ENCODE measurements at regions not wholly inside any gene's neighbourhood (a gene's known extent, or its start where the extent isn't known, plus 50 kb on each side); places are given as distances from the start of the nearest gene placed in this dataset.

DNA sequence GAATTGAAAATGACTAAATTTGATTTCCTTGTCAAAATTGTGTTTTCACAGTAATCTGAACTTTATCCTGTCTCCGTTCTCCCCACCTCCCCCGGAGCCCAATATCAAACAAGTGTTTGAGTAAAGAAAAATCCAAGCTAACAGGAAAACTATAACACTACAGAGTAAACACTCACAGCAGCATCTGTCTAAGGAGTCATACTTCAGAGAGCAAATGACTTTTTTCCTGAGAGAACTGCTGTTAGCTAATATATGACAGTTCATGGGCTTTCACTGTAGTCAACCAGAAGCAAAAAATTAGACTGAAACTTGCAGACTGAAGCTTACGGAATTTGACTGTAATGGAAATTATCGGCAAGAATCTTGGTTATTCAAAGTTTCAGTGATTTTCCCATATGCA lies 321.7 kb downstream of the ANKRD50 start:
- no peak for DNase-seq

DNA sequence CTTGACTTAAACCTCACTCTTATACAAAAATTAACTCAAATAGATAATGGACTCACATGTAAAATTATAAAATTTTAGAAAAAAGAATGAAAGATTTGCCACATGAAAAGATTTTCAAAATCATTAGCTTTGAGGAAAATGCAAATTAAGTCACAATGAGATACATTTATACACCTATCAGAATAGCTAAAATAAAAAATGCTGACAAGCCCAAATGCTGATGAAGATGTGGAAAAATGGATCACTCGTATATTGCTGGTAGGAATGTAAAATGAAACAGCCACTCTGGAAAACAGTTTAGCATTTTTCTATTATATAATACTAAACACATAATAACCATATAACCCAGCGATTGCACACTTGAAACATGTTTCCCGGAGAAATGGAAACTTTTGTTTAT lies 316.2 kb downstream of the ANKRD50 start:
- no peak for DNase-seq

DNA sequence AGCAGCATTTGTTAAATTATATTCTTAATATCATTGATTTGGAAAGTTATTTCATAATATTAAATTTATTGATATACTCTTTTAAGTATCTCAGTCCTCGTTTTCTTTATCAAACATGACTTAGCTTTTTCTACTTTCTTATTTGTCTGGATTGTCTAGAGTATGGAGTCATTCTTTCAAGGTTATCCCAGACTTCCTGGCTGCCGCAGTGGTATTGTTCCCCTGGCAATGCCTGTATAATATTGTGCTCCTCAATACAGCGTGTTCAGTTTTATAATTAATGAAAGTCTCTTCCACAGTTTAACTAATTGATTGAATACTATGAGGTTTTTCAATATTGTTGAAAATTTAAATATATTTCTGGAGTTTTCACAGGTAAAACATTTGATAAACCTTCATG lies 310.9 kb downstream of the ANKRD50 start:
- DNase-seq, result no peak

DNA sequence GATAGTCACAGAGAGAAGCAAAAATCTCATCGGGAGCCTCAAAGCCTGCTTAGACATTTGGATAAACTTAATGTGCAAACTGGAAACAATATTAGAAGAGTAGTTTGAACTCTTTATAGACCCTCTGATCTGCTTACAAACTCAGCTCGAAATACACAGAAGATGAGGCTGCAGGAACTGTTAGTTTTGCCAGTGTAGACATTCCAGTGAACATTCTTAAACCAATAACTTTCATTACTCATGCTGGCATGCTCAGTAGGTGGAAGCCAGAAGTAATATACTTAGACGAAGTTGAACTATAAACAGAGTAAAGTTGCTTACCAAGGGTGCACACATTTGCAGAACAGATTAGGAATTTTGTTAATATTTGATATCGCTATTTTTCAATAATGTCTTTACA lies 303.5 kb downstream of the ANKRD50 start:
- no peak for DNase-seq

DNA sequence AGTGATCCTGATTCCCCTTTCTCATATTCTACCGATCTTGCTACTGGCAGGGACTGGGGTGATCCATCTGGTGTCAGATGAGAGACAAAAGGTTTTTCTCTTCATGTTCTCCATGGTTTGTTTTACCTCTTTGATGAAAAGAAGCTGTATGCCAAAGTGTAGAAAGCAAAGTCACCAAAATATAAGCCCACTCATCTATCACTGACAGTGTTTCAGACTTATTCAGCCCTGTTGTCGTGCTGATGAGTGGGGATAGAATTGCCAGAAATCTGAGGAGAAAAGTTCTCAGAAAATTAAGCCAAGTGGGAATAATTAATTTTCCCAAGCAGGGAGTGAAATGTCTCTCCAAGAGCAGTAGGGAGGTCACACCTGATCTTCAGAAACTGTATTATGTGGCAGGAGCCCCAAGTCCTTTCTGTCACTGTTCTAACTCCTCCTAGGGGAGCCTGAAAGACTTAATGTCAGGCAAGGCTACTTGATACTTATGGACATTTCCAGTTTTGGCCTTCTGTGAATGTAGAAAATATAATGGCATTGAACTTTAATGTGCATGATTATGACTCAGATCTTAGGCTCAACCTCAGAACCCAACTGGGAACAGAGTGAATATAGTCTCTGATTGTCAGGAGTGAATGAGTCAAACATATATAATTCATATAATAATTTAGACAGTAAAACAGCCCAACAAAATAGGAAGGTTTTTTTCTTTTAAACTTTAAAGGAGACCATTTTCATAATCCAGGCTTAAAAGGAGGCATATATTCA lies 298.1 kb downstream of the ANKRD50 start:
- no peak for DNase-seq

DNA sequence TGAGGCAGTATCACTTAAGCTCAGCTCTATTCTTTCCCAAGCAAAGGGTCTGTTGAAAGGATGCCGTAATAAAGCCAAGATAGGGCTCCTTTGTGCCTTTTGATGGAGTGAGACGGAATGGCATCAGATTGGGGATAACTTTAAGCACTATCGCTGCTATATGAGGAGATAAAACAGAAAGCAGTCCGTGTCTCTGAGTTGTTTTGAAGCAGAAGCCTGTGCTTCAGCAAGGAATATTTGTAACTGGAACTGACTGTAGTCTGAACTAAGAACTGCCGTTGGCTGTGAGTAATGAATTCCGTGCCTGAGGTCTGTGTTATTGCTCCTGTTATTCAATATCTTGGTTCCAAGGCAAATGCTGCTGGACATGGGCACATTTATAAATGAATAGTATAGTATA lies 297.4 kb downstream of the ANKRD50 start:
- no peak for DNase-seq

DNA sequence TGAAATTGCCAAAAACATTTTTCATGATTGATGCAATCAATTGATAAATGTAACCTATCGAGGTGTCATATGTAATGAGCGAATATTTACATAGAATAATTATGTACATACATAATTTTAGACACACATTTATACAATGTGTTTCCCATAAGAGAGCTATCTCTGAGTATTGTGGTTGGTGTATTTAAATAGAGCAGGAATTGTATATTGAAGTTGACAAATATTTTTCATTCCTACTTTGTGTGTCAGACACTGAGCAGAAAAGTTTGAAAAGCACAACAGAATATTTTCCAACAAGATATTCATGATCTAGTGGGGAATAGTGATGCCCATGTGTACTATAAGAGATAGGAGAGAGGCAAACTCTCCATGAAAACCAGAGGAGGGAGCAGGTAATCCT lies 295.2 kb downstream of the ANKRD50 start:
- no peak for DNase-seq

GRCh38 chr4:124420166-124420695 lies 292.3 kb downstream of the ANKRD50 start:
- no peak for DNase-seq

GRCh38 chr4:124423160-124423559 lies 289.4 kb downstream of the ANKRD50 start:
- no peak for DNase-seq

- DNase-seq, result no peak
These were observed 286.3 kb downstream of the ANKRD50 start for GRCh38 chr4:124426279-124426678.

GRCh38 chr4:124427095-124427767 lies 285.3 kb downstream of the ANKRD50 start:
- no peak for DNase-seq

DNA sequence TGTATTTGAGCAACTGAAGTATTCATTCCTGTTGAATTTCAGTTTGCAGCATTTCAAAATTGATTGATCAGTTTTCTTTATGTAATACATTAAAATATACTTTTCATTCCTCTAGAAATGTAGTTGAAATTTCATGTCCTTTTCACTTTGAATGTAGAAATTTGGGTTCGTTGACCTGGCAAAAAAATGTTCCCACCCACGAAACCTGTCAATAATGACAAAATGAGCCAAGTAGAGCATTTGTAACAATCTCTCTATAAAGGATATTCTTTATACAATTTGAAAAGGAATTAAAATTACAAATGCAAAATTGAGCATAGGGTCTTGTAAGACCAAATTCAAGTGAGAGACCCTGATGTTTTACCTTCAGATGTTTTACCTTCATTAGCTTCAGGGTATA lies 283.9 kb downstream of the ANKRD50 start:
- no peak for DNase-seq

GRCh38 chr4:124429746-124430250 lies 282.7 kb downstream of the ANKRD50 start:
- no peak for DNase-seq

DNA sequence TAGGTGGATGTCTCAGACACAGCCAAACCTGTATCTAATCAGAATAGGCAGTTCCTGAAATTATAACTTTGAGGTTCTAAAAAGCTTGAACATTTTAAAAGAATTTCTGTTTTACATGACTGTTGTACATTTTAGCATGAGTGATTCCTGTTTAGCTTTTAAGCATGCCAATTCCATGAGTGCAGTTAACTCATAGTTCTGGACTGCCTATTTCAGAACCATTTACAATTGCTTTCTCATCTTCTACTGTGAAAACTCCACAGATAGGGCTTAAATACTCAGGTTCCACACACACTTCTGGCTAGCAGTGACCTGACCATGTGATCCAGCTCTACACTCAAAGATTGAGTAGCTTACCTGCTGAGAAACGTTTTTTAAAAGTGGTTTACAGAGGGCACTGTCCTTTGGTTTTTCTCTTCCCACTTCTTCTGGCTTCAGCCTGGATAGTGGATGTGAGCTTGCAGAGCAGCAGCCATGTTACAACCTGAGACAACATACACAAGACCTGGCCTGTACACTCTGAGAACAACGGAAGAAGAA lies 280.8 kb downstream of the ANKRD50 start:
- no peak for DNase-seq

DNA sequence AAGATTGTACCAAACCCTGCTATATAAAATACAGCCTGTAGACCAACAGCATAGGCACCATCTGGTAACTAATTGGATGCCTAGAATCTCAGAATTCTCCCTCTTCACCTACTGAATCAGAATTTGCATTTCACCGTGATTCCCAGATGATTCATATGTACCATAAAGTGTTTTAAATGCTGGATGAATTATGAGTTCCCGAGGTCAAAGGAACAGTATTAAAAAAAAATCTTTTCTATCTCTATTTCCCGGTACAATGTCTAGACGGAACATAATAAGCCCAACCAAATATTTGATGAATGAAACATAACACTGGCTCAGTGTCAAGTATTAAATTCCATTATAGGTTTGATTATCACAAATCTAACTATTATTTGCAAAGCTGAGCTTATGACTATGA lies 280.0 kb downstream of the ANKRD50 start:
- no peak for DNase-seq

DNA sequence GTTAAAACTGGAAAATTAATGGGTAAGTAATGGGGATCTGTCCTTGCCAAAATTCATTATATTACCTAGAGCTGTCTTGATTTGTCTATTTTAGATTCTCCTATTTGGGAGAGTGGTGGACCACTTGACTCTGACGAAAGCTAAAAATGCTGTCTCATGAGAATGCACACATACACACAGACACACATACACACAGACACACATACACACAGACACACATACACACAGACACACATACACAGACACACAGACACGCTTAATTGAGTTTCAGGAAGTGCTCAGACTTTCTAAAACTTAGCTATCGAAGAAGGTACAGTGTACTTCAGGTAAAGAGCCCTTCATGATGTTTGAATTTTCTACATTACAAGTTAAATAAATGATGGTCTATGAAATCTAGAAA lies 279.5 kb downstream of the ANKRD50 start:
- DNase-seq, result no peak

- no peak for DNase-seq
These were observed 279.0 kb downstream of the ANKRD50 start for GRCh38 chr4:124433500-124433899.

GRCh38 chr4:124435274-124435950 lies 277.1 kb downstream of the ANKRD50 start:
- no peak for DNase-seq

DNA sequence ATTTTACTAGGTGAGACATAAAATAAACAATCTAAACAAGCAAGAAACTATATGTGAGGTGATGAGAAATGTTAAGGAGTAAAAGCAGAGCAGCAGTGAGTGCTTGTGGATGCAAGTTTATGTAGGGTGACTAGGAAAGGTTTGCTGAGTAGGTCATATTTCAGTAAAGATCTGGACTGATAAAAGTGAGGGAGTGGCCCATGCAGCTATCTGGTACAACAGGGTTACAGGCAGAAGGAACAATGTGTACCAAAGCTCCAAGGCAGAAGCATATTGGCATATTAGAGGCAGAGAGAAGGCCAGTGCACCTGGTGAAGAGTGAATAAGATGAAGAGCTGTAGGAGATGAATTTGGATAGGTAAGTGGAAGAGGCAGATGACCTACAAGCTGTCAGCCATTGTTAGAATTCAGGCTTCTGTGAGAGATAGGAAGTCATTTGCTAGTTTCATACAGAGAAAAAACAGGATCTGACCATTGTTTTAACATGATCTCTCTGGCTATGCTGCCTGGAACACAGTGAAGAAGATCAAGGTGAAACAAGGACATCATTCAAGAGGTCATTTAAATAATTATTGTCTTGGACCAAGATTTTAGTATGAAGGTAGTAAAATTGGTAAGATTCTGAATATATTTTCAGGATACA lies 274.6 kb downstream of the ANKRD50 start:
- no peak for DNase-seq

DNA sequence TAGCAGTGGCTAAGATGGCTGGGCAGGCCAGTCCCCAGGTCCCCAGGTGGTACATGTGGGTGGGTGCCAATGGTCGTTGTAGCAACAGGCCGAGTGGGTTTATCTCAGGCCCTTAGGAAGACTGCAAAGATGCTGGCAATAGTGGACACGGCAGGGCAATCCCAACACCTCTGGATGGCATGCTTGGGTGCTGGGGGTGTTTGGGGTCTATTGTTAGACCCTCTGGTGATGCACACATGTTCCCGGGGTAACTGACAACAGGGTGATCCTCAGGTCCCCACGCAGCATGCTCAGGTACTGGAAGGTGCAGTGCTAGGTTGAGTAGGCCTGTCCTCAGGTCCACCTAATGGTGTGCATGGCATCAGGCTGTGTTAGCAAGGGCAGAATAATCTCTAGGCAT lies 267.5 kb downstream of the ANKRD50 start:
- no peak for DNase-seq

DNA sequence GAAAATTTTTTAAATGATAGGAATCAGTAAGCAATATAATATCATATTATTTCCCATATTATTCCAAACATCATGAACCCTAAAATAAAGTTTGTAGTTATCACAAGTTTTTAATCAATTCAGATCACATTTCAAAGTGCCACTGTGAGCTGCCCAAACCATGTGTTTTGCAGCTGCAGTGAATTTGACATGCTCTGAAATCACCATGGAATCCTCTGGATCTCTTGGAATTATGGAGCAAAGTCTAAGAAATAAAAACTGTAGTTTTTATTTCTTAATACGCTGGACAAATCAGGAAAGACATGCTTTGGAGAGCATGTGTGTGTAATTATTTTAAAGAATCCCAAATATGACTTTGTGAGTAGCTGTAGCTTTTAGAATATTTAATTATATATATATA lies 262.7 kb downstream of the ANKRD50 start:
- no peak for DNase-seq

DNA sequence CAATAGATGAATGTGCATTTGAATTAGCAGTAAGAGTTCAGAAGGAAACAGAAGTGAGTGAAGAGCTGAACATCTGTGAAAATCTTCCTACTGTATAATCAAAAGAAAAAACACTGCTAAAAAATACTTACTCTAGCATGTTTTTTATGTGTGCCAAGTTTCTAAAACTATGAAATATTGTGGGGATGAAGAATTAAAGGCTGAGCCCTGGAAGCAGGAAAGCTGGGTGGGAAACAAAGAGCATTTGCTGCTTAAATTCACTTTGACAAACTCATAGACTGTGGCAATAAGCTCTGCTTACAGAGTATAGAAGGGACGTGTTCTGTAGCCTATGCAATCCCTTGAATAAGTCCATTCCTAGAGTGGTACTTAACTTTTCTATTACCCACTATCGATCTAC lies 261.7 kb downstream of the ANKRD50 start:
- no peak for DNase-seq

- no peak for DNase-seq
These were observed 257.7 kb downstream of the ANKRD50 start for GRCh38 chr4:124454772-124455270.
